COLO829 (cell line): ENCODE measurements at regions not wholly inside any gene's neighbourhood (a gene's known extent, or its start where the extent isn't known, plus 50 kb on each side); places are given as distances from the start of the nearest gene placed in this dataset.
"Not testable (repeated sequence)": the region's sequence is repeated elsewhere in the genome, so short reads cannot be mapped to it uniquely, and the experiment has no call there.

Experiments
- DNase-seq: peaks from one replicate; pipeline ENCODE4 v3.0.0; 2012; ENCODE audit warnings: low spot score

DNA sequence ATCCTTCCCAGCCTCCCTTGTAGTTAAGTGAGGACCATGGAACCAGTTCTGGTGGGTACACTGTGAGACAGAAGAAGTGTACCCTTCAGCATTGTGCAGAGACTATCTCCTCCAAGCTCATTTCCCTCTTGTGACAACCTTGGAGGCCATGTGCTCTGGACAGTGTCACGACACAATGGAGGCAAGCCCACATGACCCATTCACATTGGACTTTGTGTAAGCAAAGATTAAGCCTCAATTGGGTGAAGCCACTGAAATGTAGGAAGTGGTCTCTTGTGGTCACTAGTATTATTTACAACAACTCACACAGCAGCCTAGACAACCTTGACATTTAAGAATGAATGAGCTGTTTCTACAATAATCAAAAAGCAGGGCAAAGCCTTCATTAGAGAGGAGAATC, 124.2 kb downstream of the INHBA start:
- DNase-seq: no peak

DNA sequence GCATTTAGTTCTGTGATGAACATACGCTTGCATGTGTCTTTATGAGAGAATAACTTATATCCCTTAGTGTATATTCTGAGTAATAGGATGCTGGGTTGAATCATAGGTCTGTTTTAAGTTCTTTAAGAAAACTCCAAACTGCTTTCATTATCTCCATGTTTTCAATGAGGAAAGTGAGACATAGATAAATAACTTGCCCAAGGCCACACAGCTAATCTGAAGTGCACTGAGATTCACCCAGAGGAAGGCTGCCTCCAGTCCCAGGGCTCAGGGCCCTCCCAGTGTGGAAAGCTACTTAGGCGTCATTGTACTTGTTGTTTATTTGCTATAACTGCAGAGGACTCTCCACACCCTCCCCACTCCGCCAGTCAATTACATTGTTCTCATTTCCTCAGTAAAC, 126.7 kb downstream of the INHBA start:
- no peak for DNase-seq

DNA sequence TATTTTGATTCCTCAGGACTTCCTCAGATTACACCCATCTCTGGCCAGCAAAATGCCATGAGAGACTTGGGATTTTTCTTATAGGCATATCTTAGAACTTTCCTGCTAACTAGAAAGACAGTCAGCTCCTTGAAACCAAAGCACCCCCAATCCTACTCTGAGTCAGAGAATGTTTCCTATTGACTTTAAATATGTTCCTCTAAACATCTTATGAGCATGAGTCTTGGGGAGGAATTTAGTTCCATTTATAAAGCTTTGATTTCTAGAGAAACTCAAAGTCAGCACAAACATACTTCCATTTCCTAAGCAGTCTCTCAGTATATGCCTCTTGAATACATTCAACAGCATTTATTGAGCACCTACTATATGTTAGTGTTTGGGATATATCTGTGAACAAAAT, 128.5 kb downstream of the INHBA start:
- no peak for DNase-seq

DNA sequence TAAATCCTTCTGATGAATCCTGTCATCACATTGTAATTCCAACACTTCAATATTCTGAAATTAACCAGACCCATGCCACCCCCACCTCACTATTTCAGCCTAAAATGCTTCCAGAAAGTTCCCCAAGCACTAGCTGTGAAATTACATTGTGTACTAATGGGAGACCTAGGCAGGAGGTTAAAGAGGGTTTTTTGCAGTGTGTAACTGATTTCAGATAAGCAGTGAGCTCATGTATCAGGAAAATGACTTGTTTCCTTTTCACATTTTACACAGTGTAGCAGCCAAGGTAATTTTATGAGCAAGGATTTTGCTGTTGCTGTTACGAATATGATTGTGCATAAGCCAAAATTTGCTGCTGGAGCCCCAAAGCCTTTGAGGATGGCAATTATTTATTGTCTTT, 129.0 kb downstream of the INHBA start:
- no peak for DNase-seq

DNA sequence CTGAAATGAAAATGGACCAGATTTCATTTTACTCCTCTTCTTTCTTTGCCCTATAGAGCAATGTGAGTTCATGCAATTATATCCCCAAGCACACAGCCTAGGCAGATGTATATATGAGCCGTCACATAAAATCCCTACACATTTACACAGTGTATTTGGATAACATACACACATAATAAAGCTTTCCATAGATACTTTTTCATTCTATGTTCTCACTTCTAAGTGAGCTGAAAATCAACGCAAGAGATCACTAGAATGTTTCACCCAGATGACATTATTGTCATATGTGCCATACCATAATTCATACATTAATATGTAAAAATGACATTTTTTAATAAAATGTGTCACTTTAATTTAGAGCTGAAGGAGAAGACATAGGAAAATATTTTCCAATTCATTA, 129.4 kb downstream of the INHBA start:
- DNase-seq: no peak

DNA sequence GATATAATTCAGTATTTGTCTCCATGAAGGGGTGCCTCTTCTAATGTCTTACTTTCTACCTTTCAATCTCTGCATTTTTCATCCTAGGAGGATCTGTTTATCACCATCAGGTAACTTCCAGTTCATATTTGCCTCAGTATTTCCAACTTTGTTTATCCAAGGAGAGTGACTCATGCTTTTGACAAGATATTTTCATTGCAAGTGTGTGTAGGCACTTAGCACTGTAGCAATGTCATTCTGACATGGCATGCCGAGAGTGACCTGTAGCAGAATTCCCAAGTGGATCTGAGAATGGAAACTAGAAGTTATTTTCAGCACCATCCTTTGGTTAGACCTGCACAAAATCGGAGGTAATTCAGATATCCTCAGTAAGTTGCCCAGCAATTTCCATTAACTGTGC, 129.9 kb downstream of the INHBA start:
- no peak for DNase-seq

DNA sequence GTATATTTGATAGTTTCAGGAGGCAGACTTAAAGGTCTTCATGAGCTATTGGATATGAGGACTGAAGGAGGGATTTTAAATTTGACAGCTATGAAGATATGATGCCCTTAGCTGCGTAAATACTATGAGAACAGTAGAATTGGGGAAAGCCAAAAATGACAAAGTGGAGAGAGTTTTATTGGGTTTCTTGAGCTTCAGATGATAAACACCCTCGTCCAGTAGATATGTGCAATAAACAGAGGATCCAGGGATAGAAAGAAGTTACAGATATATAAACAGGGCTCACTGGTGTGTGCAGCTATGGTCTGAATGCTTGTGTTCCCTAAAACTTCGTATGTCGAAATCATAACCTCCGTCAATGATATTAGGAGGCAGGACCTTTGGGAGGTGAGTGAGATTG, 131.3 kb downstream of the INHBA start:
- no peak for DNase-seq

DNA sequence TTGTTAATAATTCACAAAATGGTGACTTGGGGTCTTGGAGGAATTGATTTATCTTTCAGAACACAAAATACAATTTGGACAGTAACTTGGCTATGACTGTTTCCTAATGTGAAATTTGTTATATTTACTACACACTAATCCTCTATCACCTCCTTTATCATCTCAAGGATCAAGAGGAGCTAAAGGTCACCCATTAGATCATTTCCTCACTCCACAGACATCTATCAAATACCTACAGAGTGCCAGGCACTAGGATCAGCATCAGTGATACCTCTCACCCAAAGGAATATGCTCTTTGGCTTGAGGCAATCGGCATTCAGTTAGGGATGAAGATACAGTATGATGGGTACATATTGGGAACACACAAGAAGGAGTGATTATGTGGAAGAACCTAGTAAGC, 132.1 kb downstream of the INHBA start:
- no peak for DNase-seq

DNA sequence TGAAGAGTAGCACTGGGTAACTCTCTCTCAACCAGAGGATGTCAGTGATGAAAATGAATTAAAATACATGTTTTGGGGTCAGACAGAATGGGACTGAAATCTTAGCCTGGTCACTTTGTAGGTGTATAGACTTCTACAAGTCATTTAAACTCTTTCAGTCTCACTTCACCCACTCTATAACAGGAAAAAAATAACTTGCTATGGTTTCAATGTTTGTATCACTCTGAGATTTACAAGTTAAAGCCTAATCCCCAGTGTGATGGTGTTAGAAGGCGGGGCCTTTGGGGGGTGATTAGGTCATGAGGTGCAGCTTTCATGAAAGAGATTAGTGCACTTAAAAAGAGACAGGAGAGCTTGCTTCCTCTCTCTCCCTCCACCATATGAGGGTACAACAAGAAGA, 134.8 kb downstream of the INHBA start:
- no peak for DNase-seq

DNA sequence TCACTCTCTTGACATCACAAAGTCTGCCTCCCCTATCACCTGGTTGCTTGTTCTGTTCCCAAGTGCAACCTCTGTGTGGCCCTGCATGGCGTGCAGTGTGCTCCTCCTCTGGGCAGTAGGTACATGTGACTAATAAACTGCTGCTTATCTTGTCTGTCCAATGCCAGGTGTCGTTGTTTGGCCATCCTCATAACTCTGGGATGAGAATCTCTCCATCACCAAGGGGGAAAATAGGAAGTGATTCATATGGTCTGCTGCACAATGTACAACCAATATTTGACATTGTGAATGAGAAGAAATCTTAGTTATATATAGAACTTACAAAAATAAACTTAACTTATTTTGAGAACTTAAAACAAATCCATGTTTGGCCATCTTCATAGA, 135.2 kb downstream of the INHBA start:
- no peak for DNase-seq

DNA sequence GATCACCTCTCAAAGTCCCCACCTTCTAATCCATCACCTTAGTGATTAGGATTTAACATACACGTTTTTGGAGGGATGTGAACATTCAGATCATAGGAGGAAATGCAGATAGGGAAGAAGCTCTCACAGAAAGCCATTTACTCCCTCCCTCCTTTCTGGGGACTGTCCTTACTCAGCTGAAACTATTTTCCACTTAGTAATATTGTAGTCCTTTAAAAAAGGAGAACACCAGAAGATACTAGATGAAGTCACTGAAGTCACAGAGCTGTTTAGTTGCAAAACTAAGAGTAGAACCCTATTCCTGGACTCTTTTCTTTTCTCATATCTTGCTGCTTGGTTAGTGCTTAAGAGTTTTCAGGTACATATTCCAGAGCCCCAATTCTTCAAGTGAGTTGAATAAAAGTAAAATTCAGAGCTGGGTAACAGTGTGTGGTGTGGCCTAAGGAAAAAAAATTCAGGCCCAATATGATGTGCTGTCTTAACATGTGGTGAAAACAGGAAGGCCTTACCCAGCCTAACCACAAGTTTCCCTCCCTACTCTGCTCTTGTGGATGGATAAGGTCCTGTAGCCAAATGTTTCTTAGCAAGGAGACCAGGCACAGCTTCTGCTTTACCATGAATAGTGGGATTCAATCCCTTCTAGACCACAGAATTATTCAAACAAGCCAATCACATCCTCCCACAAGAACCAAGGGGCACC, 135.7 kb downstream of the INHBA start:
- no peak for DNase-seq

DNA sequence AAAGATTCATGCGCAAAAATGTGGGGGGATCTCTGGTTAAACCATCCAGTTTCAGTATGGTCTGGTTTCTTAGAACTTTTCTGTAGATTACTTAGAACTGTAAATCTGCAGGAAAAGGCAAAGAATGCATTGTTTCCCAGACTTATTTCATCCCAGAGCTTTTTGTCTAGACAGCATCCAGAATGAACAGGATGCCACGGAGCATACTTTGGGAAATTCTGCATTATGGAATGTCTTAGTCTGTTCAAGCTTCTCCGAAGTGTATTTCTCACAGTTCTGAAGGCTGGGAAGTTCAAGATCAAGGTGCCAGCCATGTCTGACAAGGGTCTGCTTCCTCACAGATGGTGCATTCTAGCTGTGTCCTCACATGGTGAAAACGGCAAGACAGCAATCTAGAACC, 136.3 kb downstream of the INHBA start:
- DNase-seq: no peak

DNA sequence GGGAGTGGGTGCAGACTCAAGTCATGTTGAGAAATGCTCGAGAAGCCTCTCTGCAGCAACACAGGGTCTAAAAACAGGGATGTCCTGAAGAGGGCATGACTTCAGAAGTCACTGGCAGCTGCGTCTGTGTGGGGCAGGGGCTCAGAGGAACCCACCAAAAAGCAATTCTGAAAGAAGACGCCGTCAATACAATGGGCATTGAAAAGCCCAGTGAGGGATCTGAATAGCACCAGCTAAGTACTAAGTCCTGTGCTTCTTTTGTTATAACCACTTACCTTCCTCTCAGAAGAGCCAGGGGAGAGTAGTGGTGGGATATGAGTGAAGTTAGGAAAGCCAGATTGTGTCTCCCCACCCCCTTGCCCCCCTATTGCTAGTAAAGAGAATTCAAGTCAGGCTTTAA, 137.2 kb downstream of the INHBA start:
- no peak for DNase-seq

DNA sequence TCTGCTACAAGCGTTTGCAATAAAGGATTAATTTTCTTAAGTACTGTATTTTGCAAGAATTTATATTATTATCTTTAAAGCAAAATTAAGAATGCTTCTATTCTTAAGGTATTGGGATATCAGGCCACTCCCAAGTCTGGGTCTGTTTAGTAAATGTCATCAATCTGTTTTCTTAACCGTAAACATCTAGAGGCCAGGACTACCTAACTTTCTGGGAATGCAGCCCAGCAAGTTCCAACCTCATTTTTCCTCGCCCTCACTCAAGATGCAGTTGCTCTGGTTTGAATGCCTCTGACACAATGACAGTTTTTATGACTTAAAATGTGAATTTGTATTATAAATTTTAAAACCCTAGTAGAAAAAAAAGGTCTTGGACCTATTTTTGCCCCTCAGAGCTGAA, 143.5 kb downstream of the INHBA start:
- no peak for DNase-seq

DNA sequence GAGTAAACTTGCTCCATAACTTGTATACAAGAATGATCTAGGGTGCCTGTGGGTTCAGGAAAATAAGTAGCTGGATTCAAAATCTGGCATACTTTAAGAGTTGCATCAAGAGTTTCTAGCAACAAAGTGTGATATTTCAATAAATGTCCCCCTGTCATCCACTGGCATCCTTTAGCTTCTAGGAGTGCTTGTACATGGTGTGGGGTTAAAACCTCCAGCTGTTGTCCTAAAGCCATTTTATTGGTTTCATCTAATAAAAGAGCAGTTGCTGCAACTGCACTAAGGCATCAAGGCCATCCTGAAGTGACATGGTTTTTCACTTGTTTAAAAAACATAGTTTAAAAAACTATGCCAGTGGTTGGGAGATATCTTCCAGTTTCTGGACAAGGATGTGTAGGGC, 148.4 kb downstream of the INHBA start:
- no peak for DNase-seq

DNA sequence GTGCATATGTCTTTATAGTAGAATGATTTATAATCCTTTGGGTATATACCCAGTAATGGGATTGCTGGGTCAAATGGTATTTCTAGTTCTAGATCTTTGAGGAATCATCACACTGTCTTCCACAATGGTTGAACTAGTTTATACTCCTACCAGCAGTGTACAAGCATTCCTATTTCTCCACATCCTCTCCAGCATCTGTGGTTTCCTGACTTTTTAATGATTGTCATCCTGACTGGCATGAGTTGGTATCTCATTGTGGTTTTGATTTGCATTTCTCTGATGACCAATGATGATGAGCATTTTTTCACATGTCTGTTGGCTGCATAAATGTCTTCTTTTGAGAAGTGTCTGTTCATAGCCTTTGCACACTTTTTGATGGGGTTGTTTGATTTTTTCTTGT, 152.8 kb downstream of the INHBA start:
- not testable (repeated sequence) for DNase-seq

DNA sequence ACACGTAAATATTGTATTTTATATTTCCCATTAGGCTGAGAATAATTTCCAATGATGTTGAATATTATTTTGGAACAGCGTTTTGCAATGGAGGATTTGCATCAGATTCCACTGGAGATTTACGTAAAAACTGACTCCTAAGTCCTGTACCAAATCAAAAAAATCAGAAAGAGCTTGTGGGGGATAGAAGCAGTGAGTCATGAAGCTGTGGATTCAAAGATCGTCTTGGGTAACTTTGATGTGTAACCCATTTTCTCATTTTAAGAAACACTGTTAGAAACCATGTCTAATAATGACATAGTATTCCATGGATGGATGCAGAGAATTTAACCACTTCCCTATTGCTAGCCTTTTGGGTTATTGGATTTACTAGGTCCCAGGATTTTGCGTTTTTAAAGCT, 158.6 kb downstream of the INHBA start:
- no peak for DNase-seq

DNA sequence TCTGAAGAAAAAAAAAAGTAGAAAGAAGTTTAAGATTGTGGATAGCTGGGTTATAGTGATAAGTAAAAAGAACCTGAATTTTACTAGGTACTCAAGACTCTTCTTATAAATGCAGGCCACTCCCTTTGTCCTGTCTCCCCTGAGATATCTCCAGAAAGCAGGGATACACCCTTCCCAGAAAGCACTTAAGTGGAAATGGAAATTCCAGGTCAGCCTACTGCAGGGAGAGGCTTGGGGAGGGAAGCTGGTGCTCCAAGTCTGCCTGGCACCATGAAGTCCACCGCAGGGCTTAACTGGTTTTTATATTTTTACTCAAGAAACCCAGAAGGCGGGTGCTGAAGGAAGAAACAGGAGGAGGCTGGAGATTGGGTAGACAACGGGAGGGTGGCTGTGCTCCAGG, 162.3 kb downstream of the INHBA start:
- no peak for DNase-seq

DNA sequence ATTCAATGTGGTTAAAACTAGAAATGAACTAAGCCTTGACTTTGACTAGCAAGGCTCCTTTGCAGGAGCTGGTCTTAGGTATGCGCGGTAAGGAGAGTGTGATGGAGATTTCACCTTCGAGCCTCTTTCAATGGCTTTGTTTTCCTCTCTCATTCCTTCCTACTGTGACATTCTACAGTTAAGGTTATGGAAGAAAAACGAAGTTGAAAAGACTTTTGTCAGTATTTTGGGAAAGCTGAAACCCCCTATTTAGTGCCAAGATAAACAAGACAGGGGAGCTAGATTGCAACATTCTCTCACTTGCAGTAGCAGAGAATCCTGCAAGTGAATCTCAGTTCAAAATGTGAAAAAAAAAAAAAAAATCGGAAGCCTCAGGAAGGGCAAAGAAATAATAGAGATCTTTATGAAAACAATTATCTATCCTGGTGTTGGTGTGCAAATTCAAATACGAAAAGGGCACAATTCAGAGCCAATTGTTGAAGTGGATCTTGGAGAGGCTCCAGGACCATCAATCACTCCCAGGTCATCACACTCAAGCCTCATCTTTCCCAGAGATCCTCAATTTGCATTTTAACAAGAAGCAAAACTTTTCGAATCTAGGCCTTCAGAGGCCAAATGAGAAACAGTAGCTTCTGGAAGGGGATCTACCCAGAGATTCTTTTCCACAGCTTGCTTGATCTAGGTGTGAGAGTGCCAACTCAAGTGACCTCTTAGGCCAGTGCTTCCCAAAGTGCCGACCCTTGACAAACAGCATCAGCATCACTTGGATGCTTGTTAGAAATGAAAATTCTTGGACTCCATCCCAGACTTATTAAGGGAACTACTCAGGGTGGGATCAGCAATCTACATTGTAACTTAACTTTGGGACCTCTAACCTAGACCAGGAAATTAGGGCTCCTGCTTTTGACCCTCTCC, 163.8 kb downstream of the INHBA start:
- DNase-seq: no peak

DNA sequence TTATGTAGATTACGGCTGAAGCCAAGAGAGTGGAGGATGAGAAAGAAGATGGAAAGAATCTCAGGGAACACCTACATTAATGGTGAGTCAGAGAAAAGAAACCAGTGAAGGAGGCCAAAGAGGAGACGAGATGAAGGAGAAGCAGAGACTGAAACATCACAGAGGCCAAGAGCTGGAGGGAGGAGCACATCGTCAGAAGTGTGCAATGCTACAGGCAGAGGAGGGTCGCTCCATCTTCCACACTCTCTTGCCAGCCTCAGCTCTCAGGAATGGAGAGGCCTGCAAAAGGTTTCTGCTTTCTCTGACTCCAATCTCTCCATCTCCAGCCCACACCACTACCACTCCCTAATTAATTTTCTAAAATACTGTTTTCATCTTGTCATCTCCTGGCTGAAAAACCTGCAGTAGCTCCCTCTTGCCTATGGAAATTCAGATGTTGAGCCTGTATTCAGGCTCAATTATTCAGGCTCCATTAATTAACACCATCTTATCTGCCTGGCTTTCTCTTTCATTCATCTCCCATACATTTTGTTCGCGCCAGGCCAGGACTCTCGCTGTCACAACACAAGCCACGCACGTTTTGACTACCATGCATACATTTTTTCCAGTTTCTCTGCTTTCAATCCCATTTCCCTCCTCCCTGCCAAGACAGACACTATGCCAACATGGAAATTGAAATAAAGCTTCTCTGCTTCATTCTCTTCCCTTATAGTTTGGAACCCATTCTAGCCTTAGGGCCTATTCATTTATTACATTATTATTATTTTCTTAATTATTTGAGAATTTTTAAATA, 165.8 kb downstream of the INHBA start:
- no peak for DNase-seq

DNA sequence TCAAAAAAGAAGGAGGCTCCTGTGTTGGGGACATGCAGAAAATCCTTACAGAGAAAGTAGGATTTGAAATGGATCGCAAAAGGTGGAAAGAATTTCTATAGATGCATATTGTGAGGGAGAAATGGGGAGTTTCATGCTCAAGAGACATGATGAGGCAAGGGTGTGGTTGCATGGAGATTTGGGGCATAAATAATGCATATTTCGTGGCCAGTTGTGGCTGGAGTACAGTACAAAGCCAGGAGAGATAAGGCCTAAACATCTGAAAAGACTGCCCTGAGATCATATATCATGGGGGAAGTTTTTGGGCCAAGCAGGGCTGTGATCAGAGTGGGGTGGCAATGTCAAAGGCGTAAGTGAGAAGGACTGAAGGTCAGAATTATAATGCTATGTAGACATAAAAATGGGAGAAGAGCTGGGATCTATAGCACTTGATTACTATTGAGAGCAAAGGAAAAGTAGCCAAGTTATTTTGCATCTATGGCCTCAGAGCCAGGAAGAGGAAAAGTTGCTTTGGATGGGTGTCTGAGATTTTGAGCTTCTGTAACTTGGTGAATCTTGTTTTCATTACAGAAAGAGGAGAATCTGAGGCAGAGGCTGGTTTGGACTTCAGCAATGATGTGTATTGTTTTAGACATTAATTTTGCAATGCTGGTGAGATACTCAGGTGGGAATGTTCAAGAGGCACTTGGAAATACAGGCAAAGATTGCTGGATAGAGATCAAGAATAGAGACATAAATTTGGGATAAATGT, 166.6 kb downstream of the INHBA start:
- no peak for DNase-seq

DNA sequence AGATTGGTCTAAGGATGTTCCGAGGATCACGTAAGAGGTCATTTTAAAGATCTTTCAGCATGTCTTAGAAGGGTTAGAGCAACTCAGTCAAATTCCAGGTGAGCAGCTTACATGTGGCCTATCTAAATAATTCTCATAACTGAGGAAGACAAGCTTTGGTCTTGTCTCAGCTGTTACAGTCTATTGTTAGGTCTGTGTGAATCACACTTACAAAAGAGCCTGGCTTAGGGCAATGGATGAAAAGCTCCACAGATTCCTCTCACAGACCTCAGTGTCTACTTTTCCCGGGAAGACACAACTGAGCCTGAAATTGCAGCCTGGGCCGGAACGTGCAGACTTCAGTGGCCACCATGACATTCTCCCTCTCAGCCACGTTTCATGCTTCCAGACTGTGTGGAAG, 173.1 kb downstream of the INHBA start:
- DNase-seq: no peak
